Esophagus squamous epithelium (tissue), 5 donors: ENCODE measurements at regions not wholly inside any gene's neighbourhood (a gene's known extent, or its start where the extent isn't known, plus 50 kb on each side); places are given as distances from the start of the nearest gene placed in this dataset.
"Not testable (repeated sequence)": the region's sequence is repeated elsewhere in the genome, so short reads cannot be mapped to it uniquely, and the experiment has no call there.

ENCODE experiments used
- DNase-seq: peaks from one replicate; lab custom pipeline; 2025; lab: John Stamatoyannopoulos, UW
- H3K27ac ChIP-seq, 4 donors: fragments of 200-600 bp; sonication (generic); one replicate each; pipeline ENCODE4 v1.5.1; 2016 to 2019; ENCODE audit warnings: mild to moderate bottlenecking in 1 of 4
- H3K27me3 ChIP-seq, 4 donors: fragments of 200-600 bp; sonication (generic); 1 replicate in 3 of 4; 2 replicates in 1 of 4; pipeline versions ENCODE4 v1.5.1 to v1.6.0; 2017 to 2021; ENCODE audit warnings: antibody characterized with exemption in 1 of 4
- H3K36me3 ChIP-seq, 3 donors: fragments of 200-600 bp; sonication (generic); one replicate each; pipeline ENCODE4 v1.5.1; 2016 to 2019
- H3K4me1 ChIP-seq, 3 donors: fragments of 200-600 bp; sonication (generic); one replicate each; pipeline ENCODE4 v1.5.1; 2017 to 2019
- H3K4me3 ChIP-seq, 4 donors: fragments of 200-600 bp; sonication (generic); 1 replicate in 3 of 4; 2 replicates in 1 of 4; pipeline ENCODE4 v1.5.1; 2016 to 2019; ENCODE audit warnings: mild to moderate bottlenecking in 2 of 4, moderate library complexity in 1 of 4
- H3K9me3 ChIP-seq, 3 donors: fragments of 200-600 bp; sonication (generic); one replicate each; pipeline ENCODE4 v1.5.1; 2016 to 2019
- POLR2A ChIP-seq, 4 donors: fragments of 450-650 bp; IDR thresholded peaks; one replicate each; pipeline ENCODE4 v1.6.1; 2017; ENCODE audit warnings: antibody characterized with exemption in 4 of 4, mild to moderate bottlenecking in 4 of 4, moderate library complexity in 3 of 4
- WGBS, 2 donors: methylation state at CpG; one replicate each; pipeline ENCODE4 v1.1.5; 2018; 5-methylcytosine and 5-hydroxymethylcytosine counted together
- intact Hi-C: fragments of 100-400 bp; cut with DNase I; formaldehyde crosslinking; loops from one replicate; pipeline ENCODE4 v1.15.0; 2022
- TF ChIP-seq, protein P1 (sequence below), 6 experiments: fragments of 450-650 bp in 4 of 6; fragments of 200-600 bp in 2 of 6; sonication (generic) in 2 of 6; IDR thresholded peaks; one replicate each; pipeline ENCODE4 v1.5.1; 2016 to 2019; ENCODE audit warnings: antibody characterized with exemption in 6 of 6, mild to moderate bottlenecking in 4 of 6, moderate library complexity in 4 of 6
- donor health status: DM: yes; HTN: yes; CAD: no.

DNA sequence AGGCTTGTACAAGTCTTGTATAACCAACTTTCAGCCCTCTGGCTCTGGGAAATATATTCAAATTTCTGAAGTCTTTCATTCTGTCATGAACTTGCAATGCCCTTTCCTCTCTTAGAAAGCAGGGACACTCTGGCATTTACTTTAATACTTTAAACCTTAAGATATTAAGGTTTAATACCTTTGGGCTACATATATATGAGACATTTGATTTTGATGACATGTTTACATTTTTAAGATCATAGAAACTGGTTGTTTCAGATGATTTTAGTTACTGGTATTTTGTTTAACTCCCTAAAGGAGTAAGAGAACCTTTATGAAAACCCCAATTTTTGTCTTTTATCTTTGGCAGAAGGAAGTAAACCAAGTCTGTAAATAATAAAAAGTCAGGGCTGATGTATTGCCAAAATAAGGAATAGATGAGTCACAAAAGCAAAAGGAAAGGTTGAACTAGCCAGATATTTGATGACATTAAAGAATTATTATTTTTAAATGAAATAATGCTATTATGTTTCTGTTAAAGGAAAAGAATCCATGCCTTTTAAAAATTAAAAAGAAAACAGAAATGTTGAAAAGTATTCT, 579.0 kb upstream of the CBLB start:
- Histone ChIP-seq H3K9me3 (no peaks in the 10 kb centered on the region), H3K27ac (no peak overlapping the region), H3K4me3 (no peak overlapping the region), H3K4me1 (peaks cover 0 to 5% (median 0%) of the 10 kb centered on the region in 3 donors), H3K27me3 (no peaks in the 10 kb centered on the region), H3K36me3 (no peaks in the 10 kb centered on the region)
- intact Hi-C loops: no loop called here
- DNase-seq: no peak
- TF ChIP-seq POLR2A (IDR thresholded peaks at IDR 0.05): no peak
- TF ChIP-seq, protein P1, sequence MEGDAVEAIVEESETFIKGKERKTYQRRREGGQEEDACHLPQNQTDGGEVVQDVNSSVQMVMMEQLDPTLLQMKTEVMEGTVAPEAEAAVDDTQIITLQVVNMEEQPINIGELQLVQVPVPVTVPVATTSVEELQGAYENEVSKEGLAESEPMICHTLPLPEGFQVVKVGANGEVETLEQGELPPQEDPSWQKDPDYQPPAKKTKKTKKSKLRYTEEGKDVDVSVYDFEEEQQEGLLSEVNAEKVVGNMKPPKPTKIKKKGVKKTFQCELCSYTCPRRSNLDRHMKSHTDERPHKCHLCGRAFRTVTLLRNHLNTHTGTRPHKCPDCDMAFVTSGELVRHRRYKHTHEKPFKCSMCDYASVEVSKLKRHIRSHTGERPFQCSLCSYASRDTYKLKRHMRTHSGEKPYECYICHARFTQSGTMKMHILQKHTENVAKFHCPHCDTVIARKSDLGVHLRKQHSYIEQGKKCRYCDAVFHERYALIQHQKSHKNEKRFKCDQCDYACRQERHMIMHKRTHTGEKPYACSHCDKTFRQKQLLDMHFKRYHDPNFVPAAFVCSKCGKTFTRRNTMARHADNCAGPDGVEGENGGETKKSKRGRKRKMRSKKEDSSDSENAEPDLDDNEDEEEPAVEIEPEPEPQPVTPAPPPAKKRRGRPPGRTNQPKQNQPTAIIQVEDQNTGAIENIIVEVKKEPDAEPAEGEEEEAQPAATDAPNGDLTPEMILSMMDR (IDR thresholded peaks at IDR 0.05): no peak

DNA sequence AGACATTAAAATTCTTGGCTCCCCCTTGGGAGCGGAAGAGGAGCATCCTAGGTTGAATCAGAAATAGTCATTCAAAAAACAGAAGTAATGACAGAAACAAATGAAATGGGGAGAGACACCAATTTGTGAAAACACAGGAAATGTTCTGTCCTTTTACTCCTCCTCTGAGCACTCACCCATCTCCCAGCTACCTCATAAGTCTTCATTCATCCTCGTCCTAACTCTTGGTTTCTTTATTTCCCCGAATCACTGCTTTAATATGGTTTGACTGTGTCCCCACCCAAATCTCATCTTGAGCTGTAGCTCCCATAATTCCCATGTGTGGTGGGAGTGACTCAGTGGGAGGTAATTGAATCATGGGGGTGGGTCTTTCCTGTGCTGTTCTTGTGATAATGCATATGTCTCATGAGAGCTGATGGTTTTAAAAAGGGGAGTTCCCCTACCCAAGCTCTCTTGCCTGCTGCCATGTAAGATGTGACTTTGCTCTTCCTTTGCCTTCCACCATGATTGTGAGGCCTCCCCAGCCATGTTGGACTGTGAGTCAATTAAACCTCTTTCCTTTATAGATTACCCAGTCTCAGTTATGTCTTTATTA, 579.7 kb upstream of the CBLB start:
- H3K4me3 ChIP-seq, intact Hi-C loops, H3K27ac ChIP-seq, DNase-seq, H3K9me3 ChIP-seq, H3K27me3 ChIP-seq, H3K36me3 ChIP-seq, H3K4me1 ChIP-seq: not testable (repeated sequence)
- 89 to 92% methylated on average over 3 of the region's 3 CpGs for WGBS, 2 donors

DNA sequence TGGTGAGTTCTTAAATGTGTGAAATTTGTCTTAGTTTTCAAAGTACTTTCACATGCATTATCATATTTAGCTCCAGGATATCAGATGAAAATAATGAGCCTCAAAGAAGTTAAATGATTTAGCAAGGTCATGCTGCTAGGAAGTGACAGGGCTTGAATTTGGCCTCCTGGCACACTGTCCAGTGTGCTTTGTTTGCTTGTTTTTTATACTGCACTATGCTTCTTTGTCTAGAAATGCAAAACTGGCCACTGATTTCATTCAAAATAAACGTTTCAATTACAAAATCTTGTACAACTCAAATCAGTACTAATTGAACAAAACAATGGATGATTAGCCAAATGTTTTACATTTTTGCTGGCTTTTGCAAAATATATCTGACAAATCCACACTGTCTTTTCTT, 583.3 kb upstream of the CBLB start:
- Histone ChIP-seq H3K4me3 (no peak overlapping the region), H3K27me3 (no peaks in the 10 kb centered on the region), H3K36me3 (no peaks in the 10 kb centered on the region), H3K27ac (no peak overlapping the region), H3K9me3 (no peaks in the 10 kb centered on the region), H3K4me1 (peaks cover 0 to 12% (median 7%) of the 10 kb centered on the region in 3 donors)
- TF ChIP-seq, protein P1 (IDR thresholded peaks at IDR 0.05): no peak
- no peak for TF ChIP-seq POLR2A (IDR thresholded peaks at IDR 0.05)
- WGBS, 2 donors: 0 to 12% methylated on average over 1 of the region's 1 CpG
- DNase-seq: no peak
- intact Hi-C loops: no loop called here

DNA sequence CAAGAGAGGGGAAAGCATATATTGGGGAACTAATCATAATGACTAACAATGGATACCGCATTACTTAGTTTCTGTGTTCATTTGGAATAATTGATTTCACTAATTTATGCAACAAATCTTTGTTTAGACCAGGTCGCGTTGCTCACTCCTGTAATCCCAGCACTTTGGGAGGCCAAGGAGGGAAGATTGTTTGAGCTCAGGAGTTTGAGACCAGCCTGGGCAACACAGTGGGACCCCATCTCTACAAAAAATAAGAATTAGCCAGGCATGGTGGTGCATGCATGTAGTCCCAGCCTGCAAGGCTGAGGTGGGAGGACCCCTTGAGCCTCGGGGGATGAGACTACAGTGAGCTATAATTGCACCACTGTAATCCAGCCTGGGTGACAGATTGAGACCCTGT, 585.7 kb upstream of the CBLB start:
- no peak overlapping the region for H3K4me3 ChIP-seq
- no peaks in the 10 kb centered on the region for H3K27me3 ChIP-seq
- no peaks in the 10 kb centered on the region for H3K36me3 ChIP-seq
- H3K9me3 ChIP-seq: no peaks in the 10 kb centered on the region
- no peak for TF ChIP-seq POLR2A (IDR thresholded peaks at IDR 0.05)
- TF ChIP-seq, protein P1 (IDR thresholded peaks at IDR 0.05): no peak
- intact Hi-C loops: no loop called here
- 78 to 94% methylated on average over 4 of the region's 4 CpGs for WGBS, 2 donors
- DNase-seq: no peak
- H3K4me1 ChIP-seq: peaks cover 0 to 22% (median 7%) of the 10 kb centered on the region in 3 donors
- no peak overlapping the region for H3K27ac ChIP-seq

DNA sequence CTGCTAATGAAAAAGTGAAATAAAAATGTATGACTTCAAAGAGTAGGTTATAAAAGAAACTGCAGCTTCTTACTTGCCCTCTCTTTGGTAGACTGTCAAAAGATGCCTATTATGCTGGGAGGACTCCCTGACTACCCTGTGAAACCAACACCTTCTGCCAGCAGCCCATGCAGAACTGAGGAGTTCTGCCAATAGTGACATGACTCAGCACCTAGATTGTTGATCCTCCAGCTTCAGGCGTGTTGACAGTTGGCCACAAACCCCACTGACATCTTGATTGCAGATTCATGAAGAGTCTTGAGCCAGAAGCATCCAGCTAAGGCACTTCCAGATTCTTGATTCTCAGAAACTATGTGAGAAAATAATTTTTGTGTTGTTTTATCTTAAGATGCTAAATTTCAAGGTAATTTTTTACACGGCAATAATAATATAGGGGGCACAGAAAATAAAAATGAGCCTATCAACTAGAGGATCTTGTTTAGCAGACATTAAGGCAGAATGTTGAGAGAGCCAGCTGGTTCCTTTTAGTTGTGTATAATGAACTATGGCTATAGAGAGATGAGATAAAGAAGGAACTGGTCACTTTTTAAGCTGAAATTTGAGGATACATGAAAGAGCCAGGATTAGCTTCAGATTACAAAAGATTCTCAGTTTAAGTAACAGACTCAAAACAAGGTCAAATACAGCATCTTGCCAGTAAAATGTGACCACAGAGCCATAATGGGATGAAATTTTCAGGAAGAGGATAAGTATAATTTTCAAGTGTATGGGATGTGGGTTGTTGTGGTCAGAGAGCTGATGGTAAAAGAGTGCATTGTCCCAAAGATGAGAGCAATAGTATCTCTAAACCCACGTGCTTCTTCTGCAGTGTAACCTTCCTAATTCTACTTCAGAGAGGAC, 588.7 kb upstream of the CBLB start:
- DNase-seq: no peak
- H3K9me3 ChIP-seq: no peaks in the 10 kb centered on the region

More for the DNA sequence above, 588.7 kb upstream of the CBLB start:
- Histone ChIP-seq H3K4me3 (no peak overlapping the region), H3K27ac (peak overlapping the region in 2 of 4 donors; percentile 13 to 35), H3K27me3 (no peaks in the 10 kb centered on the region), H3K36me3 (no peaks in the 10 kb centered on the region), H3K4me1 (peaks cover 0 to 17% (median 7%) of the 10 kb centered on the region in 3 donors)
- intact Hi-C loops: no loop called here
- 34 to 46% methylated on average over 3 of the region's 3 CpGs for WGBS, 2 donors
- TF ChIP-seq, protein P1 (IDR thresholded peaks at IDR 0.05): no peak
- no peak for TF ChIP-seq POLR2A (IDR thresholded peaks at IDR 0.05)
